OCI-M1 (cell line): ENCODE measurements at regions not wholly inside any gene's neighbourhood (a gene's known extent, or its start where the extent isn't known, plus 50 kb on each side); places are given as distances from the start of the nearest gene placed in this dataset.

Experiments used
- DNase-seq: peaks from one replicate; lab custom pipeline; 2025; lab: John Stamatoyannopoulos, UW

DNA sequence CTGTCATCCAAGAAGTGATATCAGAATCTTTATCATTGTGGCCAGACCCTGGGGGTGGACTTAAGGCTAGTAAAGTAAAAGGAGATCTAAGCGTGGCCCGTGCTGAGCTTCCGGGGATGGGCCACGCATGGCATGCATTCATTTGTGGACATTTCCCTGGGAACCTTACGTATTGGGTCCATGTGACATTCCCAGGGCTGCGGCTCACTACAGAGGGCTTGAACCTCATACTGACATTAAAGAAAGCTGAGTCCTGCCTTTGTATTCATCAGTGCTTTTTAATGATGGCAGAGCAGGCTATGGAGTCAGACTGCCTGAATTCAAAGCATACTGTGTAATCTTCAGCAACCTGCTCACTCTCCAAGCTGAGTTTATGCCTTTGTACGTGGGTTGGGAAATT, 152.2 kb upstream of the AFDN start:
- DNase-seq = no peak

DNA sequence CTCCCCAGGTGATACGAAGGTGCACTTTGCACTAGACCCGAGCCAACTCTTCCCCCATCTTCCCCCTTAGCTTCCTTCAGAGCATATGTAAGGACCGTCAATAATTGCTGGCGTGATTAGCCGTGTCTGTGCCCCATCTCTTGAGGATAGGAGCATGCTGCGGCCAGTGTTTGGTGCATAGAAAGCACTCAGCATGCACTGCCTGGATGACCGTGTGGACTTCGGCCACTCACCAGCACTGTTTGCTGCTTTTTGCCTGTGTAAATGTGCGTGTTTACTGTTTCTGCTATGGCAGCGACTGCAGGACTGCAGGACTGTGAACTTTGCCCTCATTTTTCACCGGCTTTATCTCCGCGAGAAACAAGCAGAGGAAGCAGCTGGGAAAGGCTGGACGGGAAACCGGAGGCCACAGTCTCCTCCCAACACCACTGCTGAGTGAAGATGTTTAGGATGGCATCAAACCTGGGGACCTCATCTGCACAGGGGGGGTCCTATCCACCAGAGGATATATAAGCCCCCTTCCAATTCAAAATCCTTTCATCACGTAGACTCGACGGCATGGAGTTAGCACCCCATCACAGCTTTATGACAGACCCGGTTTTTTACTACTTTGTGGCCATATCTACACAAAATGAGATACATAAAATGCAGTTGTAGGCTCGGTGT, 150.6 kb upstream of the AFDN start:
- DNase-seq = no peak

DNA sequence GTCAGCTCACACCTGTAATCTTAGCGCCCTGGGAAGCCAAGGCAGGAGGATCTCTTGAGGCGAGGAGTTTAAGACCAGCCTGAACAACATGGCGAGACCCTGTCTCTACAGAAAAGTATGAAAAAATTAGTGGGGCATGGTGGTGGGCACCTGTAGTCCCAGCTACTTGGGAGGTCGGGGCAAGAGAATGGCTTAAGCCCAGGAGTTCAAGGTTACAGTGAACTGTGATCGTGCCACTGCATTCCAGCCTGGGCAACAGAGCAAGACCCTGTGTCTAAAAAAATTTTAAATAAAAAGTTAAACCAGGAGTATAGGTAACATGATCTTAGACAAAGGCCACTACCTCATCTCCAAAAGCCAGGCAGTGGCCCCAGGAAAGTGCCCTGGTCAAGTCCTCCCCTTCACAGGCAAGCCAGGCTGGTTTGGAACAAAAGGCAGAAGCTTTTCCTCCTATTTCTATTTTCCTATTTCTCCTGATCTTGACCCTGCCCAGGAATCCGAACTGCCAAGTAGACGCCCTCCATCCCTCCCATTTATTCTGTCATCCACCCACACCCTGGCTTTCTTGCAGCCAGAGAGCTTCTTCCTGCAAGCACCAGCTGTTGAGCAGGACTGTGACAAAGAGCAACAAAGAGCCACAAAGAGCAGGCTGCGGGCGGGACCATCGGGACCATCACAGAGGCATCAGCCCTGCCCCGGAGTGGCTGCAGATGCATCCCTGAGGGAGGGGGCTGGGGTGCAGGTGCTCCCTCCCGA, 149.9 kb upstream of the AFDN start:
- DNase-seq = no peak

DNA sequence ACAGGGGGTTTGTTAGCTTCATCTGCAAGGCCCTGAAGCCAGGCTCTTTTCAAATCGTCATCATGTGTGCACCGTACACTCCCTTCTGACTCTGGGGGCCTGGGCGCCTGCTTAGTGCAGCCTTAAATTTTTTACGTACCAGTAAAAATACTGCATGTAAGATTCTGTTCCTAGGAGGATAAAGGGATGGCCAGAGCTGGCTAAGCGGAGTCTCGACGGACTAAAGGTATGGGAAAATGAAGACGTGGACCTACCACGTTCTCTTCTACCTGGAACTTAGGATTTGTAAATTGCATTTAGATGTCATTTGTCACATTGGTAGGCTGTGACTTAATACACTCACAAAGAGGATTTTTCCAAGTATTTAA, 149.3 kb upstream of the AFDN start:
- no peak for DNase-seq

DNA sequence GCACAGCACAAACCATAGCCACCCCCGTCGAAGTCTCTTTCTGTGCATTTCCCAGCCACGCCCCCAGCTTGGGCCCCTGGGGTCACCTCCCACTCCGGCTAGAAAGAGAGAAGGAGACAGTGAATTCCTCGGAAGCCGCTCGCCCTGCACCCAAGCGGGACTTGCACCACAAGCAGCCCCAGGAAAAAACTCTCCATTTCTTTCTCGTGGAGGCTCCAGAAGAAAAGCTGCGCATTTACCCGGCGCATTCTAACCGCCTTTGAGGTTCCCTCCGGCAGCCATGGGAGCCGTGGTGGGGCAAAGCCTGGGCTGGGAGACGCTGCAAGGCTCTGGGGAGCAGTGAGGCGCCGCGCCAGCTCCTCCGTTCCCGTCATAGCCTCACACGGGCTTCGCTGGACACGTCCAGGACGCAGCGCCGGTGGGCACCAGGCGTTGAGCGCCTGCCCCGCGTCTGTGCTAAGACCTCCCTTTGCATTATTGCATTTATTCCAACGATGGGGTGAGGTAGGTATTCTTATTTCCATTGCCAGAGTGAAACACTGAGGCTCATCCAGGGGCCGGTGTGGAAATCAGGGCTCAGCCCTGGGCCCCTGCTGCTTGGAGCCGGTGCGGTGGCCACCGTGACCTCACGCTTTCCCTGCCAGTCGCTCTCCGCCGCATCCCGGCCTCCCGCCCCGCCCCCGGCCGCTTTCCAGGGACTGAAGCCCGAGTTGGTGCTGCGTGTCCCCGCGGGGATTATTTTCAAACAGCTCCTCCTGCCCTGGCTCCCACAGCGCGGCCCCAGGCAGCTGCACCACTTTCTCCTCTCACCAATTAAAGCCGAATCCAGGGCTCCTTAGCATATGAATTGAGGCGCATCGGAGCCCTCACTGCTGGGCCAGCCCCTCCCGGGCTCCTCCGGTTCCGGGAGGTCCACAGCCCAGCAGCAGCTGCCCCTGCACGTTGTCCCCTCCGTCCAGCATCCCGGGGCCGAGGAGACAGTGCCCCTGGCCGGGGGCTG, 148.3 kb upstream of the AFDN start:
- no peak for DNase-seq

DNA sequence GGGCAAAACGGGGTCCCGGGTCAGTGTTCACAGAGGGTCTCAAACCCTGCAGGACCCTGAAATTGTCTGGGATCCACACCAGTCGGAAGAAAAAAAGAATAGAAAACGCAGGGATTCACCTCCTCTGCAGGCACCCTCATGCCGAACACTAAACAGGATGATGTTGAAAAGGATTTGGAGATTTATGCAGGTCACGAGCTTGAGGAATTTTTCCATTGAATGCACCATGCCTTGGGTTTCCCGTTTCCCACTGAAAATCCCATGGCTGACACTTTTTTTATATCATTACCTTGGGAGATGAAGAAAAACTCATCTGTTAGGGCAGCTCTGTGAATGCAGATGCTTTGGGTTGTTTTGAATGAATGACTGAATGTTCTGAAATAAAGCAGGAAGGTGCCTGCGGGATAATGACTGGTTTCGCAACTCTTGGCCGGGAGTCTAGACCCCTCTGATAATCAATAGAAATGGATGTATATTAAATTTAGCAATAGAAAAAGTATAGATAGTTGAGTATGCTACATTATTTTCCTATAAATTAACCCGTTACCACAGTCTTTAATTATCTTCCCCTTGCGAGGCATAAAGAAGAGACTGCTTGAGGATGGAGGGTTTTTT, 147.5 kb upstream of the AFDN start:
- no peak for DNase-seq

DNA sequence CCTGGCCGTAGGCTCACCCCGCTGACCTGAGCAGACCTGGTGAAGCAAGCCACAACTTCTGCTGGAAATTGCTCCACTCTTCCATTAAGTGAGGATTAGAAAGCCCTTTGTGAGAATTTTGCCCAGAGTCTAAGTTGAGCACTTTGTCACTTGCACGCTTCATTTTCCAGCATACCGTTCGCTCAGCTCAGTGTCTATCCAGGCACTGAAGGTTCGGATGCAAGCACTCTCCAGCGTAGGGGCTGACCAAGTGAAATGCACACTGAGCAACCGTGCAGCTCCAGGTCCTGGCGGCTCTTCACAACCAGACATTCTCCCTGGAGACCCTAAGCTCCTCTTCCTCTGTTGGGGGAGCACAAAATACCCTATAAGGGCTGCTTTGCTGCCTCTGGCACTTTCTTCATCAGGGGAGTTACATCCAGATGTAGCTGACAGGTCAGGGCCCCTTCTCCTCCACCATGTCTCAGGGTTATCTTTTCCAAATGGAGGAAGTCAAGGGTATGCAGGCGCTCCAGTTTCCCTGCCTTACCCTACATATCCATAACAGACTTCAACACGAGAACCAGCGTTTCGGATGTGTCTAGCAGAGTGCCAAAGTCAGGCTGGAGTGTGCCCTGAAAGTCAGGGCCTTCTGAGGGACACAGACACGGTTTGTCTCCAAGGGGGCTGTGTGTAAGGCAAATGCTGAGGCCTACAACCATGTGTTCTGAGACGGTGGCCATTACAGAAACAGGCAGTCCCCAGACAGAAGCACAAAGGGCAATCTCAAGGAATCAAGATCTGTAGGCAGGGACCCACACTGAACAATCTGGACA, 146.7 kb upstream of the AFDN start:
- no peak for DNase-seq

DNA sequence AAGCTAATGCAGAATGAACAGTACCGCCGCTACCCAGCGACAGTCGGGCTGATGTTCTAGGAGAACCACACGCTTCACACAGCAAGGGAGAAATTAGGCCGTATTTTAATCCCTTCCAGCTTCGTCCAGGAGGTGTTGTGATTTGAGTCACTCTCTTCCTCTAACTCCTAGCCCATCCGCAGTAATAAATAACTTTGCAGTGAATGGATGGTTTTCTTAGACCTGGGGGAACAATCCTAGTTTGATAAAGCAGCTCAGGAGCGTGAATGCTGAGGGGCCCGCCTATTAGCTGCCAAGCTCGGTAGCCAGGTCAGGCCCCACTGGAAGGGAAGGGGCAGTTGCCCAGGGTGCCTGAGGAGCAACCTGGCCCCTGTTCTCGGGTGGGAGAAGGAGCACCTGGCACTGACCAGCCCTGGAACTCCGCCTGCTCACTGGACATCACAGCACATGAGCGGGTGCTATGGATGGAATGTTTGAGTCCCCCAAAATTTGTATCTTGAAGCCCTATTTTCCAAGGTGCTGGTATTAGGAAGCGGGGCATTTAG, 146.0 kb upstream of the AFDN start:
- DNase-seq = no peak

DNA sequence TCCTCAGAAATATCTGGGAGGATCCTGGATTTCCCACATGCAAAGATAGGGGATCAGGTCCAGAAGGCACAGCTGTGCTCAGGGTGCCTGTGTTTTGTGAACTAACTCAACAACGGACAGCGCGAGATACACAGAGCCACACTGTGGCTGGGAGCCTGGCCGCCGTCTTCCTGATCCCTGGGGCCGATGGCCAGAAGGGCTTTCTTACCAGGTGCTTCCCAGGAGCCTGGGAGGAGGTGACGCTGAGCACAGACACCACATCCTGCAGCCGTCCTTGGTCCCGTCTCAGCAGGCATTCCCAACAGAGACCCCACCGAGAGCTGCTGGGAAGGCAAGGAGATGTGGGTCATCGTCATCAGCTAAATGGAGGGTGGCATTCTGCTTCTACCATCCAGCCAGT, 144.6 kb upstream of the AFDN start:
- no peak for DNase-seq

DNA sequence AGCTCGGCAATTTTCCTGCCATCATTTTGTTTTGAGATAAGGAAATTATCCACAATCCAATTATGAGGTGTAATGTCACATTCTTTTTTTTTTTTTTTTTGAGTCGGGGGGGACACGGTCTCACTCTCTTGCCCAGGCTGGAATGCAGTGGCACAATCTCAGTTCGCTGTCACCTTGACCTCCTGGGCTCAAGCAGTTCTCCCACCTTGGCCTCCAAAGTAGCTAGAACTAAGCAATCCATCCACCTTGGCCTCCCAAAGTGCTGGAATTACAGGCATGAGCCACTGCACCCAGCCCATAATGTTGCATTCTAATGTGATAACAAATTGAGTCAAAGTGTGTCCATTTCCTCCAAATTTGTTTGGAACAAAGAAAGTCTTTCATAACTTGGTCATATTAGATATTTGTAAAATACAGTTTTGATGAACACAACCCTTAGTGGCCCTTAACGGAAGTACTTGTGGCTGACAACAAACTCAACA, 144.1 kb upstream of the AFDN start:
- no peak for DNase-seq

DNA sequence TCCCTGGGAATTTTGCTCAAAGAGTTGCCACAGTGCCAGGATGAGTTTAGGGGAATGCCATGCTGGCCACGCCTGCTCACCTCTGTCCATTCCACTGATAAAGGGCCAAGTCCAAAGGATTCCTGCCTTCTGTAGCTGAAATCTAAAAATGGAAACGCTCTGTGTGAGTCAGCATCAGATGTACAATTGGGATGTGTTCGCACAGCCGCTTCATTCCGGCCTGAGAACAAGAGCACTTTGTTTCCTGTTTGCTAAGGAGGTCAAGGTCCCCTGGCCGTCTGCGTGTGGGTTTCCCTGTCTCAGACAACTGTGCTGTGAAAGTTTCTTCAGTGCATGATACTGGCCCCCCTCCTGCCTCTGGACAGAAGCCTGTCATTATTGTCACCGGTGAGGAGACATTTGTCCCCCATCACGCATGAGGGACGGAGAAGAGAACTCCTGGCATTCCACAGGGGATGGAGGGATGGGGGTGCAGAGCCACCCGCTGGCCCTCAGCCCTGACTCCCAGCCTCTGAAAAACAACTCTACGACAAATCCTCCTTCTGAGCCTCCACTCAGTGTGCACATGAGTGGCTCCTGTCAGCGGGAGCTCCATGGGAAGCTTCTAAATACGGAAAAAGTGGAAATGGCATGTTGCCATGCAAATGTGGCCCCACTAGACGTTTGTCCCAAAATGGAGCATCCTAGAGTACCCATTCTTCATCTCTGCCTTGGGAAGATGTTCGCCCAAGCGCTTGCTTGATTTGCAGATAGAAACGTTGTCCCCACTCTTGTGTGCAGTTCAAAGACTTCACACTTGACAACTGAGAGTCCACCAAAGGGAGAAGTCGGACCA, 143.5 kb upstream of the AFDN start:
- DNase-seq = no peak

DNA sequence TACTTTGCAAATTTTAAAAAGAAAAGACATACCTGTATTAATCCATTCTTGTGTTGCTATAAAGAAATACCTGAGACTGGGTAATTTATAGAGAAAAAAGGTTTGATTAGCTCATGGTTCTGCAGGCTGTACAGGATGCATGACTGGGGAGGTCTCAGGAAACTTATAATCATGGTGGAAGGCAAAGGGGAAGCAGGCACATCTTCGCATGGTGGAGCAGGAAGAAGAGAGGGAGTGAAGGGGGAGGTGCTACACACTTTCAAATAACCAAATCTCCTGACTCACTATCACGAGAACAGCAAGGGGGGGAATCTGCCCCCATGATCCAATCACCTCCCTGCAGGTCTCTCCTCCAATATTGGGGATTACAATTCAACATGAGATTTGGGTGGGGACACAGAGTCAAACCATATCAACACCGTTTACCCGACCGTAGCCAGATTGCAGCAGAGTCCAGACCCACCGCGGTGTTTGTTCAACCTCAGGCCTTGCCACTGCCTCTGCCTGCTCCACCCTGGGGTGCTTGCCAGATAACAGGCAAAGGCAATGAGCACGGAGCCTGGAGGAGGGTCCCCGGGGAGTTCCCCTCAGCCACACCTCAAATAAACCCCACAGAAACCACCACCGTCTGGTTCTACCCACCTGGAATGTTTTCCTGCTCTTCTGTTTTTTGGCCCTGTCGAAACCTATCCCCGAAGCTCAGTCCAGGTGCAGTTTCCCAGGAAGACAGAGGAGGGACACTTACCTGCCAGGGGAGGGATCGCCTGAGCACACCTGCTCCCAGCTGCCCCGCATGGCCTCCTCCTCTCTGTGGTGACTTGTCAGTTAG, 142.2 kb upstream of the AFDN start:
- DNase-seq = no peak

DNA sequence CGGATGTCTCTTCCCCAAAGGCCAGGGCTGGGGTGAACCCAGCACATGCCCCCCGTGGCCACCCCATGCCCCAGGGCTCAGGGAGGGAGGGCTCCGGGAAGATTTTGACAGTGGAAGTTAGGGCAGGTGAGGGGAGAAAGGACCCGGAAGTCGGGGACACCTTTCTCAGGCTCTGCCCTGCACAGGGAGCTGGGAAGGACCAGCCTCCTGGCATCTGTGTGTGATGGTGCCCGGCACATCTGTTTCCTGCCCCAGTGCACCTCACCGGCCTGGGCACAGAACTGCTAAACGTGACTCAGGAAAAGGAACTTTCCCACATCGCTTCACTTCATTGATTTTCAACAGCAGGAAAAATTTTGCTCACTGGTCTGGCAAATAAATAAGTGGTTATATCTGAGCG, 141.1 kb upstream of the AFDN start:
- no peak for DNase-seq

DNA sequence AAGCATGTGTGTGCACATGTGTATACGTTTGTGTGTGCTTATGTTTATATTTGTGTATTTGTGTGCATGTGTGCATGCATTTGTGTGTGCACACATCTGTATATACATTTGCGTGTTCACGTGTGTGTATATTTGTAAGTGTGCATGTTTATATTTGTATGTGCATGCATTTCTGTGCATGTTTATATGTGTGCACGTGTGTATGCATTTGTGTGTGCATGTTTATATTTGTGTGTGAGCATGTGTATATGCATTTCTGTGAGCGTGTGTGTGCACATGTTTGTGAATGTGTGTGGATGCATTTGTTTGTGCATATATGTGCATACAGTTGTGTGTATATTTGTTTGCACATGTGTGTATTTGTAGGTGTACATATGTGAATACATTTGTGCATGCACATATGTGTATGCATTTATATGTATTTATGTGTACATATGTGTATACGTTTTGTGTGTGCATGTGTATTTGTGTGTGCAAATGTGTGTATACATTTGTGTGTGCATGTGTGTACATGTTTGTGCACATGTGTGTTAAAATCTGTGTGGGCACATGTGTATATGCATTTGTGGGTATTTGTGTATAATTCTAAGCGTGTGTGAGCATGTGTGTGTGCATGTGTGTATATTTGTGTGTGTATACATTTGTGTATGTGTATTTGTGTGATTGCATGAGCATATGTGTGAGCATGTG, 140.4 kb upstream of the AFDN start:
- DNase-seq = no peak

DNA sequence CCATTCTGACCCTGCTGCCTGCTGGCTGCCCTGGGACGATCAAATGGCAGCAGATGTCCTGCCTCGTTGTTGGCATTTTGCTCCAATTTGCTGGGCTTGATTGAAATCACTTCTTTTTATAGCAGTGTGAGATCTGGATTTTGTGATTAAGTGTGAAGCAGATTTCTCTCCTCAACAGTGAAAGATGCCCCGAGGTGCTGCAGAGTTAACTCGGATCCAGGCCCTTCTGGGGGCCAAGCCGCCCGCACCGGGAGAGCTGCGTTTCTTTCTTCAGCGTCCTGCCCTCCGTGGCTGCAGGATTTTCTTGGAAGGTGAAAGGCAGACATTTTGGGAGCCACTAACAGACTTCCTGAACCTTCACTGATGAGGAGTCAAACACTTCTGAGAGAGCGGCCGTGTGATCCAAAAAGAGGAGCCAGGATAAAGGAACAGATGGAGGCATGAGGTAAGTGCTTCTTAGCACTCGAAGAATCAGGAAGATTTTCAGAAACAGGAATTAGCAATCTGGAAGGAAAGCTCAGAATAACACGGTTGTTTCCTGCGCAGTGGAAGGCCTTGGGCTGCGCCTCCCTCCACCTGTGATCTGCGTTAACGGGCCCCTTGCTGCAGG, 139.5 kb upstream of the AFDN start:
- DNase-seq = no peak

DNA sequence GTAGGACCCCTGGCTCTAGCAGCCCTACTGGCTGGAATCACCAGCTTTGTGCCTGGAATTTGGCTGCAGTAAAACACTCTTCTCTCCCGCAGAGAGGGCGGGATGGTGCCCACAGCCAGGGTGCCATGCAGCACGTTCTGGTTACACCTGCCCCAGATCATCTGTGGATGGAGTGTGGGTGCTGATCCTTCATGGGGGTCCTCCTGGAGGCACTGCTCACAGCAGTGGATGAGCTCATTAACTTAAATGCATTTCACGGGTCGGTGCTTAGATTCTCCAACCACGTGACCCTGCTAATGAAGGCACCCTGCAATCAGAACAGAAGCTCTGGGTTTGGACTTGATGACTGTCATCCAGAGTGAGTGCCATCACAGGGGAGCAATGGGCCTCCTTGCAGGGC, 138.6 kb upstream of the AFDN start:
- no peak for DNase-seq

DNA sequence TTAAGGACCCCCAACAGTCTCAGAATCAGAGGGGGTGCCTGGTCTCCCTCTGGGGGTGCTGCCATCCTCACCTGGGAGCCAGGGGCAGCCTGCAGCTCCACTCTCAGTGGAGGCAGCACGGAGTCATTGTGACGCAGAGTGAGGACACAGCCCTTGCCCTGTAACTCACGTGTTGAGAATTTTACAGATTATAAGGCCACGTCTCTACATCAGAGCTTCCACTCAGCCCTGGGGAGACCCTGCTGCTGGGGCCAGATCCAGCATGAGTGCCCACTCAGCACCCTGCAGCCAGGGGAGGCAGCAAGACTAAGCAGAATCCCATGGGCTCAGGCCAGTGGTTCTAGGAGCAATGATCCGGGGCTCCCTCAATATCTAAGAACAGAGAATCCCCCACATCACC, 137.4 kb upstream of the AFDN start:
- DNase-seq = no peak

DNA sequence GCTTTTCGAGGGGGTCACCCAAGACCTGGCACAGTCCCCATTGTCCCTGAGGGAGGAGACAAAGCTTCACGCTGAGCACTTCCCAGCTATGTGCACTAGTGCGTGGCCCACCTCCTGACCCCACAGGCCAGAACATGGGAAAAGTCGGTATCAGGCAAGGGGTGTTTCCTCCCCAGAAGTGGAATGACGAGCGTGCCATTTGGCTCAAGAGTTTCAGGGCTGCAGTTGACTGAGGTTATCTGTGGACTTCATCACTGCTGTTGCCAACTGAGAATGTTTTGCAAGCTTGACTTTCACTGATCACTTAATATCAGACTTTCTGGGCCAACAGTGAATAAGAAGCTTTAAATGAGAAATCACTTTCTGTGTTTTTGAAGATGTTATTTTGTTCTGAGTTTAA, 137.0 kb upstream of the AFDN start:
- DNase-seq = no peak
